Stimulated activated naive CD8-positive, alpha-beta T cell treated with anti-CD3 and anti-CD28 coated beads, Interleukin-15, Interleukin-2, amounts not matched to agents 100 ng/mL and 50 ng/mL, for 24 hours (primary cell): ENCODE measurements at regions not wholly inside any gene's neighbourhood (a gene's known extent, or its start where the extent isn't known, plus 50 kb on each side); places are given as distances from the start of the nearest gene placed in this dataset.
"Not testable (repeated sequence)": the region's sequence is repeated elsewhere in the genome, so short reads cannot be mapped to it uniquely, and the experiment has no call there.

ENCODE experiments used
- H3K27ac Mint-ChIP-seq: one replicate; pipeline ENCODE4 v1.8.0; 2021; ENCODE audit warnings: mild to moderate bottlenecking, mixed read lengths
- H3K27me3 Mint-ChIP-seq: one replicate; pipeline ENCODE4 v1.8.0; 2021; ENCODE audit warnings: mixed read lengths
- H3K36me3 Mint-ChIP-seq: one replicate; pipeline ENCODE4 v1.8.0; 2021; ENCODE audit warnings: low read depth, mixed read lengths
- H3K4me1 Mint-ChIP-seq: one replicate; pipeline ENCODE4 v1.8.0; 2021; ENCODE audit warnings: low read depth, mixed read lengths
- H3K4me3 Mint-ChIP-seq: one replicate; pipeline ENCODE4 v1.8.0; 2021; ENCODE audit warnings: mild to moderate bottlenecking, mixed read lengths
- H3K9me3 Mint-ChIP-seq: one replicate; pipeline ENCODE4 v1.8.0; 2021; ENCODE audit warnings: mixed read lengths

- no peaks in the 10 kb centered on the region for H3K36me3 Mint-ChIP-seq
- H3K4me1 Mint-ChIP-seq: no peaks in the 10 kb centered on the region
- H3K27ac Mint-ChIP-seq: no peak overlapping the region
- no peaks in the 10 kb centered on the region for H3K27me3 Mint-ChIP-seq
- H3K9me3 Mint-ChIP-seq: peaks cover 16% of the 10 kb centered on the region
- no peak overlapping the region for H3K4me3 Mint-ChIP-seq
These were observed 600.1 kb upstream of the RAB6C start for GRCh38 chr2:129379411-129379810.

- Mint-ChIP-seq H3K9me3 (peaks cover 16% of the 10 kb centered on the region), H3K4me1 (no peaks in the 10 kb centered on the region), H3K36me3 (no peaks in the 10 kb centered on the region), H3K4me3 (no peak overlapping the region), H3K27me3 (no peaks in the 10 kb centered on the region), H3K27ac (no peak overlapping the region)
These were observed 597.7 kb upstream of the RAB6C start for GRCh38 chr2:129381789-129382188.

GRCh38 chr2:129388870-129389269 is 590.6 kb upstream of the RAB6C start:
- H3K4me1 Mint-ChIP-seq: no peaks in the 10 kb centered on the region
- H3K27me3 Mint-ChIP-seq: peaks cover 5% of the 10 kb centered on the region
- no peak overlapping the region for H3K4me3 Mint-ChIP-seq
- H3K36me3 Mint-ChIP-seq: no peaks in the 10 kb centered on the region
- no peaks in the 10 kb centered on the region for H3K9me3 Mint-ChIP-seq
- no peak overlapping the region for H3K27ac Mint-ChIP-seq

GRCh38 chr2:129393816-129394215 is 585.6 kb upstream of the RAB6C start:
- H3K36me3 Mint-ChIP-seq: no peaks in the 10 kb centered on the region
- H3K4me3 Mint-ChIP-seq: no peak overlapping the region

GRCh38 chr2:129396980-129397599 is 582.4 kb upstream of the RAB6C start:
- Mint-ChIP-seq H3K4me3 (no peak overlapping the region), H3K9me3 (no peaks in the 10 kb centered on the region), H3K27ac (no peak overlapping the region), H3K4me1 (no peaks in the 10 kb centered on the region), H3K36me3 (no peaks in the 10 kb centered on the region), H3K27me3 (no peaks in the 10 kb centered on the region)

More at GRCh38 chr2:129393816-129394215, 585.6 kb upstream of the RAB6C start:
- no peaks in the 10 kb centered on the region for H3K4me1 Mint-ChIP-seq
- H3K9me3 Mint-ChIP-seq: no peaks in the 10 kb centered on the region
- H3K27ac Mint-ChIP-seq: no peak overlapping the region
- H3K27me3 Mint-ChIP-seq: peaks cover 5% of the 10 kb centered on the region

GRCh38 chr2:129400826-129401225 is 578.6 kb upstream of the RAB6C start:
- Mint-ChIP-seq H3K27ac (no peak overlapping the region), H3K9me3 (no peaks in the 10 kb centered on the region), H3K4me3 (no peak overlapping the region), H3K36me3 (no peaks in the 10 kb centered on the region), H3K4me1 (no peaks in the 10 kb centered on the region), H3K27me3 (no peaks in the 10 kb centered on the region)

GRCh38 chr2:129402076-129402475 is 577.4 kb upstream of the RAB6C start:
- no peak overlapping the region for H3K4me3 Mint-ChIP-seq
- no peaks in the 10 kb centered on the region for H3K9me3 Mint-ChIP-seq
- no peaks in the 10 kb centered on the region for H3K27me3 Mint-ChIP-seq
- no peaks in the 10 kb centered on the region for H3K36me3 Mint-ChIP-seq
- H3K27ac Mint-ChIP-seq: no peak overlapping the region
- no peaks in the 10 kb centered on the region for H3K4me1 Mint-ChIP-seq

- Mint-ChIP-seq H3K9me3 (no peaks in the 10 kb centered on the region), H3K4me1 (no peaks in the 10 kb centered on the region), H3K36me3 (no peaks in the 10 kb centered on the region), H3K27me3 (no peaks in the 10 kb centered on the region), H3K27ac (no peak overlapping the region), H3K4me3 (no peak overlapping the region)
These were observed 575.3 kb upstream of the RAB6C start for GRCh38 chr2:129404000-129404685.

GRCh38 chr2:129408570-129408969 is 570.9 kb upstream of the RAB6C start:
- Mint-ChIP-seq H3K27ac (no peak overlapping the region), H3K36me3 (no peaks in the 10 kb centered on the region), H3K4me1 (no peaks in the 10 kb centered on the region), H3K4me3 (no peak overlapping the region), H3K9me3 (no peaks in the 10 kb centered on the region), H3K27me3 (no peaks in the 10 kb centered on the region)

- not testable (repeated sequence) for H3K27me3 Mint-ChIP-seq, H3K4me1 Mint-ChIP-seq, H3K4me3 Mint-ChIP-seq, H3K9me3 Mint-ChIP-seq, H3K36me3 Mint-ChIP-seq, H3K27ac Mint-ChIP-seq
These were observed 562.4 kb upstream of the RAB6C start for GRCh38 chr2:129417041-129417440.

- H3K9me3 Mint-ChIP-seq: peaks cover 4% of the 10 kb centered on the region
These were observed 557.4 kb upstream of the RAB6C start for GRCh38 chr2:129422028-129422427.

GRCh38 chr2:129428086-129428660 is 551.3 kb upstream of the RAB6C start:
- Mint-ChIP-seq H3K9me3 (peaks cover 4% of the 10 kb centered on the region), H3K4me3 (no peak overlapping the region), H3K4me1 (no peaks in the 10 kb centered on the region), H3K27ac (no peak overlapping the region), H3K36me3 (no peaks in the 10 kb centered on the region), H3K27me3 (peaks cover 4% of the 10 kb centered on the region)

More at GRCh38 chr2:129422028-129422427, 557.4 kb upstream of the RAB6C start:
- Mint-ChIP-seq H3K27ac (no peak overlapping the region), H3K36me3 (no peaks in the 10 kb centered on the region), H3K4me1 (no peaks in the 10 kb centered on the region), H3K4me3 (no peak overlapping the region), H3K27me3 (no peaks in the 10 kb centered on the region)

- Mint-ChIP-seq H3K27me3 (peaks cover 4% of the 10 kb centered on the region), H3K27ac (no peak overlapping the region), H3K4me1 (no peaks in the 10 kb centered on the region), H3K36me3 (no peaks in the 10 kb centered on the region), H3K4me3 (no peak overlapping the region), H3K9me3 (peaks cover 4% of the 10 kb centered on the region)
These were observed 548.6 kb upstream of the RAB6C start for GRCh38 chr2:129430911-129431310.

GRCh38 chr2:129431881-129432280 is 547.6 kb upstream of the RAB6C start:
- Mint-ChIP-seq H3K36me3 (no peaks in the 10 kb centered on the region), H3K4me1 (no peaks in the 10 kb centered on the region), H3K4me3 (no peak overlapping the region), H3K27ac (no peak overlapping the region), H3K9me3 (no peaks in the 10 kb centered on the region), H3K27me3 (peaks cover 4% of the 10 kb centered on the region)

- H3K27me3 Mint-ChIP-seq: no peaks in the 10 kb centered on the region
These were observed 542.7 kb upstream of the RAB6C start for GRCh38 chr2:129436809-129437208.

More at GRCh38 chr2:129436809-129437208, 542.7 kb upstream of the RAB6C start:
- H3K36me3 Mint-ChIP-seq: no peaks in the 10 kb centered on the region
- H3K4me1 Mint-ChIP-seq: no peaks in the 10 kb centered on the region
- no peak overlapping the region for H3K4me3 Mint-ChIP-seq
- no peak overlapping the region for H3K27ac Mint-ChIP-seq
- no peaks in the 10 kb centered on the region for H3K9me3 Mint-ChIP-seq
